ENCODE measurements at regions not wholly inside any gene's neighbourhood (a gene's known extent, or its start where the extent isn't known, plus 50 kb on each side); places are given as distances from the start of the nearest gene placed in this dataset.
"Not testable (repeated sequence)": the region's sequence is repeated elsewhere in the genome, so short reads cannot be mapped to it uniquely, and the experiment has no call there.

- TF ChIP-seq CTCF, POLR2A (IDR thresholded peaks at IDR 0.05): not testable (repeated sequence)
Observed at GRCh38 chr13:43956975-43957374, 77.3 kb downstream of the LACC1 start.
